H9 (cell line): ENCODE measurements at regions not wholly inside any gene's neighbourhood (a gene's known extent, or its start where the extent isn't known, plus 50 kb on each side); places are given as distances from the start of the nearest gene placed in this dataset.

Experiments
- DNase-seq: peaks from one replicate; pipeline ENCODE4 v3.0.0-alpha.2; 2017
- H2AFZ ChIP-seq: one replicate; pipeline ENCODE4 v1.6.1; 2013; ENCODE audit warnings: mild to moderate bottlenecking, low read length, control low read depth, moderate library complexity
- H2AK5ac ChIP-seq: 2 replicates; pipeline ENCODE4 v1.6.1; 2013; ENCODE audit warnings: low read length, control low read depth, mixed read lengths; ENCODE audit not compliant: insufficient read length
- H2BK120ac ChIP-seq: one replicate; pipeline ENCODE4 v1.6.1; 2013; ENCODE audit warnings: low read depth, mild to moderate bottlenecking, low read length, control low read depth, inconsistent platforms; ENCODE audit not compliant: poor library complexity, severe bottlenecking
- H2BK12ac ChIP-seq: 2 replicates; pipeline ENCODE4 v1.6.1; 2013; ENCODE audit warnings: low read length, control low read depth, mixed read lengths, low read depth; ENCODE audit not compliant: insufficient read length
- H2BK15ac ChIP-seq: 2 replicates; pipeline ENCODE4 v1.6.1; 2013; ENCODE audit warnings: low read depth, low read length, control low read depth
- H2BK20ac ChIP-seq: one replicate; pipeline ENCODE4 v1.6.1; 2013; ENCODE audit warnings: low read depth, mild to moderate bottlenecking, low read length, control low read depth, inconsistent platforms; ENCODE audit not compliant: poor library complexity, severe bottlenecking
- H2BK5ac ChIP-seq: 2 replicates; pipeline ENCODE4 v1.6.1; 2013; ENCODE audit warnings: low read length, control low read depth, mixed read lengths; ENCODE audit not compliant: insufficient read length
- H3K14ac ChIP-seq: 2 replicates; pipeline ENCODE4 v1.6.1; 2013; ENCODE audit warnings: low read length, control low read depth; ENCODE audit not compliant: insufficient read depth
- H3K18ac ChIP-seq: 2 replicates; pipeline ENCODE4 v1.6.1; 2013; ENCODE audit warnings: low read depth, mild to moderate bottlenecking, mixed read lengths, low read length, control low read depth; ENCODE audit not compliant: insufficient read length
- H3K23ac ChIP-seq: 2 replicates; pipeline ENCODE4 v1.6.1; 2013; ENCODE audit warnings: low read length, control low read depth, mixed read lengths, low read depth; ENCODE audit not compliant: insufficient read length
- H3K23me2 ChIP-seq: 2 replicates; pipeline ENCODE4 v1.6.1; 2013; ENCODE audit warnings: low read depth, mild to moderate bottlenecking, mixed read lengths, low read length, control low read depth; ENCODE audit not compliant: insufficient read length, poor library complexity, severe bottlenecking
- H3K27ac ChIP-seq: 2 replicates; pipeline ENCODE4 v1.5.1; 2013; ENCODE audit warnings: low read length, control low read depth, mixed read lengths, low read depth; ENCODE audit not compliant: insufficient read length
- H3K27me3 ChIP-seq: 2 replicates; pipeline ENCODE4 v1.6.1; 2013; ENCODE audit warnings: low read length, control low read depth, inconsistent platforms; ENCODE audit not compliant: insufficient read depth
- H3K4ac ChIP-seq: 2 replicates; pipeline ENCODE4 v1.6.1; 2013; ENCODE audit warnings: low read depth, mild to moderate bottlenecking, control low read depth, inconsistent platforms, low read length, moderate library complexity
- H3K4me1 ChIP-seq: 2 replicates; pipeline ENCODE4 v1.6.1; 2013; ENCODE audit warnings: low read length, control low read depth, inconsistent platforms; ENCODE audit not compliant: insufficient read depth
- H3K4me2 ChIP-seq: 2 replicates; pipeline ENCODE4 v1.6.1; 2013; ENCODE audit warnings: low read length, control low read depth, mixed read lengths; ENCODE audit not compliant: insufficient read length, insufficient read depth
- H3K56ac ChIP-seq: 2 replicates; pipeline ENCODE4 v1.6.1; 2013; ENCODE audit warnings: low read depth, mild to moderate bottlenecking, mixed read lengths, low read length, control low read depth; ENCODE audit not compliant: insufficient read length
- H3K79me1 ChIP-seq: 2 replicates; pipeline ENCODE4 v1.6.1; 2013; ENCODE audit warnings: low read depth, mild to moderate bottlenecking, moderate library complexity, low read length, control low read depth, inconsistent platforms; ENCODE audit not compliant: insufficient read depth, poor library complexity, severe bottlenecking
- H3K79me2 ChIP-seq: 2 replicates; pipeline ENCODE4 v1.6.1; 2013; ENCODE audit warnings: low read length, control low read depth, inconsistent platforms; ENCODE audit not compliant: insufficient read depth
- H3K9ac ChIP-seq: 2 replicates; pipeline ENCODE4 v1.6.1; 2013; ENCODE audit warnings: low read length, control low read depth, mixed read lengths; ENCODE audit not compliant: insufficient read length; ENCODE audit errors: extremely low read depth
- H3K9me3 ChIP-seq: one replicate; pipeline ENCODE4 v1.6.1; 2013; ENCODE audit warnings: low read depth, low read length, inconsistent platforms; ENCODE audit not compliant: control insufficient read depth
- H3T11ph ChIP-seq: one replicate; pipeline ENCODE4 v1.6.1; 2013; ENCODE audit warnings: mild to moderate bottlenecking, low read length, control low read depth, inconsistent platforms
- H4K20me1 ChIP-seq: one replicate; pipeline ENCODE4 v1.6.1; 2013; ENCODE audit not compliant: control insufficient read depth, insufficient read length, insufficient read depth
- H4K5ac ChIP-seq: 2 replicates; pipeline ENCODE4 v1.6.1; 2013; ENCODE audit warnings: low read depth, mild to moderate bottlenecking, mixed read lengths, low read length, control low read depth; ENCODE audit not compliant: insufficient read length
- H4K8ac ChIP-seq: replicated peaks from 2 replicates; pipeline ENCODE4 v1.6.1; 2013; ENCODE audit warnings: low read length, control low read depth, mixed read lengths, low read depth; ENCODE audit not compliant: insufficient read length
- H4K91ac ChIP-seq: 2 replicates; pipeline ENCODE4 v1.6.1; 2013; ENCODE audit warnings: low read depth, mild to moderate bottlenecking, moderate library complexity, mixed read lengths, low read length, control low read depth; ENCODE audit not compliant: insufficient read length
- H3K27ac Mint-ChIP-seq, 3 experiments: 2 replicates in 2 of 3; 3 replicates in 1 of 3; pipeline ENCODE4 v1.8.0; 2020 to 2021; ENCODE audit warnings: mixed read lengths in 3 of 3, mild to moderate bottlenecking in 1 of 3, moderate library complexity in 1 of 3
- H3K27me3 Mint-ChIP-seq: 2 replicates; pipeline ENCODE4 v1.8.0; 2021; ENCODE audit warnings: low read depth, mild to moderate bottlenecking, moderate library complexity, mixed read lengths
- H3K36me3 Mint-ChIP-seq, 3 experiments: 2 replicates in 2 of 3; 3 replicates in 1 of 3; pipeline ENCODE4 v1.8.0; 2020 to 2021; ENCODE audit warnings: low read depth in 3 of 3, mixed read lengths in 3 of 3; ENCODE audit not compliant: insufficient read depth in 1 of 3
- H3K4me1 Mint-ChIP-seq, 2 experiments: 2 replicates each; pipeline ENCODE4 v1.8.0; 2020; ENCODE audit warnings: mixed read lengths in 2 of 2
- H3K4me3 Mint-ChIP-seq, 2 experiments: 2 replicates in 1 of 2; 3 replicates in 1 of 2; pipeline ENCODE4 v1.8.0; 2020 to 2021; ENCODE audit warnings: mild to moderate bottlenecking in 2 of 2, mixed read lengths in 2 of 2, moderate library complexity in 1 of 2
- H3K9me3 Mint-ChIP-seq, 2 experiments: 2 replicates in 1 of 2; 3 replicates in 1 of 2; pipeline ENCODE4 v1.8.0; 2020; ENCODE audit warnings: mild to moderate bottlenecking in 2 of 2, mixed read lengths in 2 of 2, moderate library complexity in 1 of 2
- CTCF ChIP-seq: fragments of 200-600 bp; sonication (generic); conservative IDR thresholded peaks from 3 replicates; pipeline ENCODE4 v1.8.0; 2021; ENCODE audit warnings: antibody characterized with exemption, mild to moderate bottlenecking
- WGBS: extraction: QIAGEN DNeasy Blood & Tissue Kit; methylation state at CpG from one replicate; pipeline ENCODE4 v1.1.7; 2013; ENCODE audit warnings: missing lambda C conversion rate, low lambda C conversion rate, mixed read lengths; ENCODE audit not compliant: insufficient read length; ENCODE audit errors: extremely low coverage; 5-methylcytosine and 5-hydroxymethylcytosine counted together

GRCh38 chr4:124278477-124278876 lies 434.1 kb downstream of the ANKRD50 start:
- no peak for DNase-seq
- no peak overlapping the region for H3K27ac Mint-ChIP-seq
- no peaks in the 10 kb centered on the region for H3K9me3 Mint-ChIP-seq

More at GRCh38 chr4:124278477-124278876, 434.1 kb downstream of the ANKRD50 start:
- no peaks in the 10 kb centered on the region for H3K79me1 ChIP-seq
- no peak overlapping the region for H3K27ac ChIP-seq
- H4K20me1 ChIP-seq = no peaks in the 10 kb centered on the region
- H3K4me1 ChIP-seq = no peaks in the 10 kb centered on the region
- no peak overlapping the region for H3K4me3 Mint-ChIP-seq
- no peaks in the 10 kb centered on the region for H3K36me3 Mint-ChIP-seq
- H2BK5ac ChIP-seq = no peak overlapping the region
- H2AFZ ChIP-seq = no peak overlapping the region
- no peak overlapping the region for H3K23ac ChIP-seq
- H3K27me3 Mint-ChIP-seq = no peaks in the 10 kb centered on the region
- H4K91ac ChIP-seq = no peak overlapping the region
- H3K4me2 ChIP-seq = no peak overlapping the region
- H2AK5ac ChIP-seq = no peak overlapping the region
- no peak overlapping the region for H2BK120ac ChIP-seq
- WGBS = no CpG with 5 or more reads among the region's 1 CpG
- H3K18ac ChIP-seq = no peak overlapping the region
- no peaks in the 10 kb centered on the region for H3K4me1 Mint-ChIP-seq
- H3K14ac ChIP-seq = no peak overlapping the region
- no peak overlapping the region for H3K9ac ChIP-seq
- no peak overlapping the region for H2BK12ac ChIP-seq
- no peak overlapping the region for H3K4ac ChIP-seq
- H3K9me3 ChIP-seq = no peaks in the 10 kb centered on the region
- H3K79me2 ChIP-seq = no peaks in the 10 kb centered on the region
- H3T11ph ChIP-seq = no peak overlapping the region
- TF ChIP-seq CTCF = no peak
- H2BK15ac ChIP-seq = no peak overlapping the region
- no peak overlapping the region for H4K8ac ChIP-seq
- H2BK20ac ChIP-seq = no peak overlapping the region
- no peak overlapping the region for H3K56ac ChIP-seq
- H4K5ac ChIP-seq = no peak overlapping the region
- H3K23me2 ChIP-seq = no peaks in the 10 kb centered on the region
- no peaks in the 10 kb centered on the region for H3K27me3 ChIP-seq
